IPS-18a (cell line): ENCODE measurements at regions not wholly inside any gene's neighbourhood (a gene's known extent, or its start where the extent isn't known, plus 50 kb on each side); places are given as distances from the start of the nearest gene placed in this dataset.
"Not testable (repeated sequence)": the region's sequence is repeated elsewhere in the genome, so short reads cannot be mapped to it uniquely, and the experiment has no call there.

Experiments used
- H3K27ac ChIP-seq: one replicate; pipeline ENCODE4 v1.5.1; 2013; ENCODE audit warnings: low read length
- H3K27me3 ChIP-seq: one replicate; pipeline ENCODE4 v1.6.1; 2013; ENCODE audit warnings: mild to moderate bottlenecking, low read length; ENCODE audit not compliant: control insufficient read depth, insufficient read depth
- H3K36me3 ChIP-seq: one replicate; pipeline ENCODE4 v1.6.1; 2013; ENCODE audit warnings: low read depth, low read length; ENCODE audit not compliant: control insufficient read depth
- H3K4me1 ChIP-seq: one replicate; pipeline ENCODE4 v1.6.1; 2013; ENCODE audit warnings: low read depth, low read length; ENCODE audit not compliant: control insufficient read depth
- H3K4me3 ChIP-seq: one replicate; pipeline ENCODE4 v1.5.1; 2013; ENCODE audit warnings: low read length
- H3K9ac ChIP-seq: one replicate; pipeline ENCODE4 v1.6.1; 2013; ENCODE audit warnings: mild to moderate bottlenecking, low read length, moderate library complexity
- H3K9me3 ChIP-seq: one replicate; pipeline ENCODE4 v1.6.1; 2013; ENCODE audit warnings: low read depth, low read length; ENCODE audit not compliant: control insufficient read depth

DNA sequence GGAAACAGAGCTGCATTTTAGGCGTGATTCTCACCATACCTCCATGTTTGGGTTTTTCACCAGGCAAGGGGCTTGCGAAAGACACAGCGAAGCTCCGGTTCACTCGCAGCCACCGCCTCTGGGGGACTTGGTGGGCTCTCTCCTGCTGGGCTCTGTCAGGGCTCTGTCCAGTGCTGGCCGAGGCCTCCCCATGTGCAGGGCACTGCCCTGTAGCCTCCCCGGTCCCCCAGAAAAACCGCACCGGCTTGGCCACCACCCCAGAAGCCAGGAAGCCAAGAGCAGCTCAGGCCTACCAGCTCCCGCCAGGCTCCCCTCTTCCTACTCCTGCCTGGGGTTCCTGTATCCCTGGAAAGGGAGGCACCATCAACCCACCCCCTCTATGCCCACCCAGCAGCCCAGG lies 151.5 kb downstream of the CTTN start:
- H3K4me1 ChIP-seq, result peaks cover 12% of the 10 kb centered on the region
- H3K9ac ChIP-seq, result no peak overlapping the region
- no peaks in the 10 kb centered on the region for H3K36me3 ChIP-seq
- no peaks in the 10 kb centered on the region for H3K9me3 ChIP-seq
- H3K4me3 ChIP-seq, result no peak overlapping the region
- no peak overlapping the region for H3K27ac ChIP-seq
- H3K27me3 ChIP-seq, result no peaks in the 10 kb centered on the region

DNA sequence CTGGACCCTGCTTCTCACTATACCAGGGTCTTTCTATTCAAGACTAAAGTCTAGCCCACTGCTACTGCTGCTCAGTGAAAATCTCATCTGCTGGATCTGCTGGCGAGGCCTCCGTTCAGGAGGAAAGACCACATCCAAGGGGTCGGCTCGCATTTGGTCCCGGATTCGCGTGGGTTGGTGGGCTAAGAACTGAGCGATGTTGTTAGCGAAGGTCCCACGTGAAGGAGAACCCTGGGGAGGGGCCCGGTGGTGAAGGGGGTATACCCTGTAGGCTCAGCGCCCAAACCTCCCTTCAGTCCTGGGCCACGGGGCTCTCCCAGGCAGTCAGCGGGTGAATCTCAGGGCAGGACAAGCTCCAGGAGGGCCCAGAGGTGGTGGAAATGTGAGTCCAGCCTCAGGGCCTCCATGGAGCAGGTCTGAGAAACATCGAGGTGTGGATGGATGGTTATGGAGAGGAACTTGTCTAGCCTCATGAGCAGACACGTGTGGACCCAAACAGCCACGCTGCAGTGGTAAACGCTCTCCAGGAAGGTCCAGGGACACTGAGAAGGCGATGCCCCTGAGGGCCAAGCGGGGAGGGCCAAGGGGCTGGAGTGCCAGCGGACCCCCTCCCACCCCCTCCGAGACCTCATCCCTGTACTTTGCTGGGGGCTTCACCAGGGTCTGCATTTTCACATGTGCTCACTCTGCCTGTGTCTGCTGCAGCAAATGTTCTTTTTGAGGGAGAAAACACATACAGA lies 152.3 kb downstream of the CTTN start:
- Histone ChIP-seq H3K4me1 (peaks cover 7% of the 10 kb centered on the region), H3K36me3 (no peaks in the 10 kb centered on the region), H3K9me3 (no peaks in the 10 kb centered on the region), H3K27me3 (no peaks in the 10 kb centered on the region), H3K4me3 (no peak overlapping the region), H3K27ac (no peak overlapping the region), H3K9ac (no peak overlapping the region)

DNA sequence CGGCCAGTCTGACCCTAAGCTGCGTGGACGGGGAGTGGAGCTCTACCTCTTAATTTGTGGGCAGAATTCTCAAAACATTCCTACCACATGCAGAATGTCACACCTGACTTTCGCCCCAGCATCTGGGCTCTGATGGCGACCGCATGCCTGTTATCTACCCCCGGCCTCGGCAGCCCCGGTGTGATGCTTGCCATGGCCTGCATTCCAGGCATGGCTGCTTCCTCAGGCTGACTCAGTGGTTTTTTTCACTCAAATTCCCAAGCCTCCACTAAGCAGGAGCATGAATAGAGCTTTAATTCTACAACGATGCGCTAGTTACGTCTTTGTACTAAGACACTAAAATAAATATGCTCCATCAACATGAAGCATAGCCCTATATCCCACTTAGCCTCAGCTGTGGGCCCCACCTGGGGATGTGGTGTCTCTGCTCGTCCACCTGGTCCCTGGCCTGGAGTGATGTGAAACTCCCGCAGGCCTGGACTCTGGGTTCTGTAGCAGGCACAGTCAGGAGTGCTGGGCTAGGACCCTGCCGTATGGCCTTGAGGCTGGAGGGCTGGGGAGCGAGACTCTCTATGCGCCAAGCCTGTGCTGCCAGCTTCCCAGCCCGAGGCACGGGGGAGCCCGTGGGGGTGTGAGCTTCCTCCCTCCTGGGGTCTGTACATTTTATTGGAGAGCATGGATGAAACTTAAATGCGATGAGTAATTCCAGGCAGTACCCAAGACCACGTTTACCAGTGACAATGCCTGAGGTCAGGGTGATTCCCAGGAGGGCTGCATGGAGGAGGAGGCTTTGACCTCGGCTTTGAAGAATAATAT lies 153.2 kb downstream of the CTTN start:
- H3K4me1 ChIP-seq, result peaks cover under 1% of the 10 kb centered on the region

DNA sequence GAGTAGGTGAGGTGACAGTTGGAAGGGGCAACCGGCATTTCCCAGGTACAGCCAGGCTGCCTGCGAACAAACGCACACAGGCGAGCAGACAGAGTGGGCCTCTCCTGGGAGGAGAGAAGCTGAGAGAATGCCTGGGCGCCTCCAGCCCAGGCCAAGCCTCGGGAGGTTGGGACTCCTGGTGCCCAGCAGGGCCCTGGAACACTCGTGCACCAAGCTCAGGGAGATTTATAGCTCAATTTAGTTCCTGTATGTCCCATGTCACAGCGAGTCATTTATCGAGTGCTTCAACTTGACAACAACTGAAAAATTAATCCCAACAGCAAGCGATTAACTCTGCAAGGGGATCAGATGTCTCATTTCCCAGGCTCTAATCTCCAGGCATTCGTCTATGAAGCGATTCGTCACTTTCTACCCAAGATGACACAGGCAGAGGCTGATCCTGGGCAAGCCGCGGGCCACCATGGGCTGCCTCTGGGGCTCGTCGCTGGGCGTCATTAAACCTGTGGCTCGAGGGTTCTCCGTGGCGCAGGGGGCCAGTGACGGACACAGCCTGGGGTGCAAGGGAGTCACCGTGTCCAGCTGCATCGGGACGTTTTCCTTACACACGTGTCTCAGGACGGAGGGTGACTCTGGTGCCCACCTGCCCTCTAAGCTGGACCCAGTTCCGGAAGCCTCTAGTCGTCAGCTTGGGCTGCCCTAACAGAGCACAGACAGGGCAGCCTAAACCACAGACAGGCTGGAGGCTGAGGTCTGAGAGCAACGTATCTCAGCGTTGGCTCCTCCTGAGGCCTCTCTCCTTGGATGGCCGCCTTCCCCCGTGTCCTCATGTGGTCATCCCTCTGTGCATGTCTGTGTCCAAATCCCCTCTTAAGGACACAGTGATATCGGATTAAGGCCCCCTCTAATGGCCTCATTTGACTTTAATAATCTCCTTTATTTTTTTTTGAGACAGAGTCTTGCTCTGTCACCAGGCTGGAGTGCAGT lies 154.1 kb downstream of the CTTN start:
- H3K27me3 ChIP-seq, result no peaks in the 10 kb centered on the region
- no peaks in the 10 kb centered on the region for H3K9me3 ChIP-seq
- no peak overlapping the region for H3K9ac ChIP-seq
- H3K27ac ChIP-seq, result no peak overlapping the region
- no peaks in the 10 kb centered on the region for H3K36me3 ChIP-seq
- no peaks in the 10 kb centered on the region for H3K4me1 ChIP-seq
- H3K4me3 ChIP-seq, result no peak overlapping the region

More for the DNA sequence above, 153.2 kb downstream of the CTTN start:
- H3K9me3 ChIP-seq, result no peaks in the 10 kb centered on the region
- H3K36me3 ChIP-seq, result no peaks in the 10 kb centered on the region
- H3K9ac ChIP-seq, result no peak overlapping the region
- H3K27me3 ChIP-seq, result no peaks in the 10 kb centered on the region
- no peak overlapping the region for H3K4me3 ChIP-seq
- no peak overlapping the region for H3K27ac ChIP-seq

DNA sequence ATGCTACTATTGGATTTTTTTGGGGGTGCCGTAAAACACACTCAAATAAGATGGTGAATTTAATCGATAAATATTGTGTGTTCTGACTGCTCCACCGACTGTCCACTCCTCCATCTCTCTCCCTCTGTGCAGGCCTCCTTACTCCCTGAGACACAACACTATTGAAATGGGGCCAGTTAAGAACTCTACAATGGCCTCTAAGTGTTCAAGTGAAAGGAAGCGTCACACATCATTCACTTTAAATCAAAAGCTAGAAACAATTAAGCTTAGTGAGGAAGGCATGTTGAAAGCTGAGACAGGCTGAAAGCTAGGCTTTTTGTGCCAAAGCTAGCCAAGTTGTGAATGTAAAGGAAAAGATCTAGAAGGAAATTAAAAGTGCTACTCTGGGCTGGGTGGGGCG lies 156.7 kb downstream of the CTTN start:
- Histone ChIP-seq H3K9ac (no peak overlapping the region), H3K36me3 (no peaks in the 10 kb centered on the region), H3K4me3 (no peak overlapping the region), H3K27ac (no peak overlapping the region), H3K9me3 (no peaks in the 10 kb centered on the region), H3K27me3 (no peaks in the 10 kb centered on the region), H3K4me1 (no peaks in the 10 kb centered on the region)

DNA sequence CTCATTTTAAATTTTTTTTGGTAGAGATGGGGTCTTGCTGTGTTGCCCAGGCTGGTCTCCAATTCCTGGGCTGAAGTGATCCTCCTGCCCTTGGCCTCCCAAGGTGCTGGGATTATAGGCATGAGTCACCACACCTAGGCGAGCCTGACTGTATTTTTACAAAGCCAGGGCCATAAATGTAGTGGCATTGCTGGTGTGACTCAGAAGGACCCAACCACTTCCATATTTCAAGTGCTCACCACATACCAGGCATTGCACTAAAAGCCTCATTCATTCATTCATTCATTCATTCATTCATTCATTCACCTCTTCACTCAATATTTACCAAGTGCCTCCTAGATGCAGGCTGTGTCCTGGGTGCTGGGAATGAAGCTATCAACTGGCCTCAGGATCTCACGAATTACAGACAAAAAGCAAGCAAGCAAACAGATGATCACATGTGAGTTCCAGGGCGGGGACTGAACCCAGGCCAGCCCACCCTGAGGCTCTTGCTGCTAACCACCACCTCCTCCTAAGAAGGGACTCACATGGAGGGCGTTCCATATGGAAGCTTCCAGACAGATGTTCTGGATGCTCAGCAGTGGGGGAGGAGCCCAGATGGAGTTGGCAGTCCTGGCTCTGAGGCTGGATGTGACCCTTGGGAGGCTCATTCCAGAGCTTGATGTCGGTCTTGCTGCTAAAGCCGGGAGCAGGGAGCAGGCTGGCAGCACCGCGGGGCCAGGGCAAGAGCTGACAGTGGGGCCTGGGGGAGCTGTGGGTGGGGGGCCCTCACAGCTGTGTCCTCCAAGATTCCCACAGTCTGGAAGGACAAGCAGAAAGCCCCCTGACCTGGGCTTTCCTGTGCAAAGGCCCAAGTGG lies 158.8 kb downstream of the CTTN start:
- Histone ChIP-seq H3K27me3 (no peaks in the 10 kb centered on the region), H3K27ac (no peak overlapping the region), H3K4me1 (no peaks in the 10 kb centered on the region), H3K9ac (no peak overlapping the region), H3K36me3 (no peaks in the 10 kb centered on the region), H3K4me3 (no peak overlapping the region), H3K9me3 (no peaks in the 10 kb centered on the region)

DNA sequence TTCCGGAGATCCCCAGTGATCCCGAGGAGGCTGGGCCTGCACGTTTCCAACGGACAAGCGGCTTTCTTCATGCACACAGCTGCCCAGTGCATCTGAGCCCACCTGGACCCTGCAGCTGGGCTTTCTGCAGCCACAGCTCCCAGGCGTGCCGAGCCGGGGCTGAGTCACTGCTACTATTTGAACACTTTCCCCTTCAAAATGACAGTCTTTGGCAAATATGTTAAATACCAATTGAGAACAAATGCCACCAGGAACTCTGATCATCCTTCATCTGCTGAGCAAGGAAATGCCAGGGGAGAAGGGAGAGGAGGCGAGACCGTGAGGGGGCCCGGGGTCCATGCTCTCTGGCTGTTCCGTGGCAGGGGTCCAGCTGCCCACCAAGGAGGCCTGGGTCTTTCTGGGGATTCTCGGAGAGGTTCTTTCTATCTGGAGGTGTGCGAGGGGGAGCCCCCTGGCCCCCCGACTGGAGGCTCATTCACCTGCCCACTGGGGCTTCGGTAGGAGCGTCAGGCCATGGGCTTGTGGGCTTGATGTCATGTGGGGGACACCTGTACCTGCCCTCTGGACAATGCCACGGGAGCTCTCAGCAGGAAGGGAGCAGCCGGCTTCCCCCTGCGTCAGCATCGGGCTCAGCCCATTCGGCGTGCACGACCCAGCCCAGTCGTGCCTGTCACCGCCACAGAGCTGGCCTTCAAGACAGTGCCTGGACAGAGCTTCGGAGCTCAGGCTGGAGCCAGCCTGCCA lies 159.6 kb downstream of the CTTN start:
- H3K9ac ChIP-seq, result no peak overlapping the region
- no peak overlapping the region for H3K4me3 ChIP-seq
- no peaks in the 10 kb centered on the region for H3K27me3 ChIP-seq
- H3K4me1 ChIP-seq, result no peaks in the 10 kb centered on the region
- H3K36me3 ChIP-seq, result no peaks in the 10 kb centered on the region
- H3K9me3 ChIP-seq, result no peaks in the 10 kb centered on the region
- H3K27ac ChIP-seq, result no peak overlapping the region

DNA sequence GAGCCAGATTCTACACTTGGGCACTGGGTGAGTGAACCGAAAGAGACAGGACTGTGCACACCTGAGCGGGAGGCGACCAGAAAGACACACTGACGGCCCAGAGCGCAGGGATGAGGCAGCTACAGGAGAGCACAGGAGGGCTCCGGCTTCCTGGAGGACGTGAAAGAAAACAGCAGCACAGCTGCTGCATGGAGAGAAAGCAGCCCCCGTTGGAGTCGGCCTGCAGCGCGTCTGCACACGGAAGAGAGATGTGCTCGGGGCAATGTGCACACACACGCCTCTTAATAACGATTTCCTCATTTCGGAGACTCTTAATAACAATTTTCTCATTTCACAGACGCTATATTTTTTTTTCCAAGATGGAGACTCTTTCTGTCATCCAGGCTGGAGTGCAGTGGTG lies 160.4 kb downstream of the CTTN start:
- Histone ChIP-seq H3K9me3 (no peaks in the 10 kb centered on the region), H3K9ac (no peak overlapping the region), H3K4me3 (no peak overlapping the region), H3K27me3 (no peaks in the 10 kb centered on the region), H3K27ac (no peak overlapping the region), H3K4me1 (no peaks in the 10 kb centered on the region), H3K36me3 (no peaks in the 10 kb centered on the region)

DNA sequence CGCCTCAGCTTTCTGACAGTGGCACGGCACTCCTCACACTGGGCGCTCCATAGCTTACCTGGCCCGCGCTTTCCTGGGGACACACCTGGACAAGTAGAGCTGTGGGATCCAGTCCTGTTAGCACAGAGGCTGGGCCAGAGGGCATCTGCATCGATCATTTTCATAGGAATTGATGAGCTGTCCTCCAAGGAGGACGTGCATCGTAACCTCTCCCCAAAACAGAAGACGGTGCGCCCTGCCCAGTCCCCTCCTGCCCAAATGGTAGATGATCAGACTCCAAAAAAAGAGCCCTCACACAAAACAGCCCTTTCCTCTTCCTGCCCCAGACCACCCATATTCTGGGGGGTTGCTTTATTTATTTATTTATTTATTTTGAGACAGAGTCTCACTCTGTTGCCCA lies 161.2 kb downstream of the CTTN start:
- H3K4me3 ChIP-seq, result no peak overlapping the region
- no peak overlapping the region for H3K9ac ChIP-seq
- H3K9me3 ChIP-seq, result no peaks in the 10 kb centered on the region
- no peaks in the 10 kb centered on the region for H3K27me3 ChIP-seq
- H3K4me1 ChIP-seq, result no peaks in the 10 kb centered on the region
- no peaks in the 10 kb centered on the region for H3K36me3 ChIP-seq
- no peak overlapping the region for H3K27ac ChIP-seq

DNA sequence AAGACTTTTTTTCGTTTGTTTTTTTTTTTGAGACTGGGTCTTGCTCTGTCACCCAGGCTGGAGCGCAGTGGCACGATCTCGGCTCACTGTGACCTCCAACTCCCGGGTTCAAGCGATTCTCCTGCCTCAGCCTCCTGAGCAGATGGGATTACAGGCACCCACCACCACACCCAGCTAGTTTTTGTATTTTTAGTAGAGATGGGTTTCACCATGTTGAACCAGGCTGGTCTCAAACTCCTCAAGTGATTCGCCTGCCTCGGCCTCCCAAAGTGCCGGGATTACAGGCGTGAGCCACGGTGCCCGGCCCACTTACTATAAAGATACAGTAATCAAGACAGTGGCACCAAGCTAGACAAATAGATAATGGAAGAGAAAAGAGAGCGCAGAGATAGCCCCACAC lies 162.3 kb downstream of the CTTN start:
- not testable (repeated sequence) for H3K27me3 ChIP-seq, H3K27ac ChIP-seq, H3K36me3 ChIP-seq, H3K9ac ChIP-seq, H3K4me3 ChIP-seq, H3K9me3 ChIP-seq, H3K4me1 ChIP-seq
